GM12873 (cell line): ENCODE measurements at regions not wholly inside any gene's neighbourhood (a gene's known extent, or its start where the extent isn't known, plus 50 kb on each side); places are given as distances from the start of the nearest gene placed in this dataset.

Experiments
- CTCF ChIP-seq: IDR thresholded peaks from 2 replicates; pipeline ENCODE4 v1.5.1; 2012; ENCODE audit warnings: low read depth, mild to moderate bottlenecking, moderate library complexity, low read length, control low read depth; ENCODE audit not compliant: insufficient read depth; ENCODE audit errors: missing control alignments

- TF ChIP-seq CTCF = no peak
Measured at GRCh38 chr5:28523416-28523815, 1485.0 kb upstream of the CDH9 start.

GRCh38 chr5:28517691-28518090, 1479.3 kb upstream of the CDH9 start:
- no peak for TF ChIP-seq CTCF

GRCh38 chr5:28516722-28517121, 1478.3 kb upstream of the CDH9 start:
- TF ChIP-seq CTCF = no peak

- no peak for TF ChIP-seq CTCF
Measured at GRCh38 chr5:28512648-28513047, 1474.3 kb upstream of the CDH9 start.

- no peak for TF ChIP-seq CTCF
Measured at GRCh38 chr5:28505121-28505520, 1466.7 kb upstream of the CDH9 start.

GRCh38 chr5:28500511-28500910, 1462.1 kb upstream of the CDH9 start:
- TF ChIP-seq CTCF = no peak

- no peak for TF ChIP-seq CTCF
Measured at GRCh38 chr5:28499766-28500290, 1461.4 kb upstream of the CDH9 start.
